ENCODE measurements at regions not wholly inside any gene's neighbourhood (a gene's known extent, or its start where the extent isn't known, plus 50 kb on each side); places are given as distances from the start of the nearest gene placed in this dataset.

GRCh38 chr1:29531596-29531995, 295.3 kb downstream of the PTPRU start (continued):
- TF ChIP-seq AKNA (CRISPR knock-in tag; IDR thresholded peaks at IDR 0.05; ENCODE audit: borderline replicate concordance): no peak
- TF ChIP-seq HCFC1 (IDR thresholded peaks at IDR 0.05; ENCODE audit: low read depth, low read length): no peak
- TF ChIP-seq ZNF737 (CRISPR knock-in tag; IDR thresholded peaks at IDR 0.05; ENCODE audit: borderline replicate concordance): no peak
- no peak for TF ChIP-seq YEATS4 (CRISPR knock-in tag; IDR thresholded peaks at IDR 0.05; ENCODE audit: borderline replicate concordance)
- TF ChIP-seq EHMT2 (IDR thresholded peaks at IDR 0.05; ENCODE audit: borderline replicate concordance, low read depth, low read length): no peak
- TF ChIP-seq DRAP1 (CRISPR knock-in tag; IDR thresholded peaks at IDR 0.05): no peak
- no peak for TF ChIP-seq ZNF784 (CRISPR knock-in tag; IDR thresholded peaks at IDR 0.05; ENCODE audit: borderline replicate concordance)
